Glomerular endothelial cell (primary cell): ENCODE measurements at regions not wholly inside any gene's neighbourhood (a gene's known extent, or its start where the extent isn't known, plus 50 kb on each side); places are given as distances from the start of the nearest gene placed in this dataset.

Experiments
- DNase-seq: peaks from one replicate; pipeline ENCODE4 v3.0.0-alpha.2; 2011; ENCODE audit warnings: low read depth, low spot score; ENCODE audit errors: extremely low read depth

DNA sequence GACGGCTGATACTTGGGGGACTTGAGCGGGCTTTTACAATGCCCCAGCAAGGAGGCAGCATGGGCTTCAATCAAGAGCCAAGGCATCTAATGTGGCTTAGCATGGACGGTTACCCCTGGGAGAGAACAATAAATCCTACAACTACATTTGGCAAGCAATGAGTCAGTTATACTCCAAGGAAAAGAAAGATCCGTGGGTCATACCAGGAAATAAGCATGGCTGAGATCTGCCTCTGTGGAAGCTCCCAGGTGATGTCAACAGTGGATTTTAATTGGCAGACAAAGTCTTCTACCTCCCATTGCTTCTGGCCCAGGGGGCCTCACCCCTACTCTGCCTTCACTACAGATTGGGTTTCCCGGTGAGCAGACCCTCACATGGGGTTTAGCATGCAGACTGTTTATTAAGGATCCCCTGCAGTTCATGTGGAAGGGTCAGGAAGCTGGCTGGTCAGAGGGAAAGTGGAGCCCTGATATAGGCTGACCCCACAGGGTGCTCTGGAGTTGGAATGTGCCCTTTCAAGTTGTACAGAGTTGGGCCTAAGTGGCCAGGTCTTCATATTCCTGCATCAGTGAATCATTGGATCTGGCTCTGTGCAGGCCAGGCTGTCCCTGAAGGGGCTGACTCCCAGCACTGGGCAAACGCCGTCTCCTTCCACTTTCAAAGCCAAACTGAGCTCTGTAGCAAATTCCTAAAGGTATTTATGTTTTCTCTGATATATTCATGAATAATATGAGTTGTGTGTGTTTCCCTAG lies 91.3 kb upstream of the GGTLC1 start:
- DNase-seq, result no peak

DNA sequence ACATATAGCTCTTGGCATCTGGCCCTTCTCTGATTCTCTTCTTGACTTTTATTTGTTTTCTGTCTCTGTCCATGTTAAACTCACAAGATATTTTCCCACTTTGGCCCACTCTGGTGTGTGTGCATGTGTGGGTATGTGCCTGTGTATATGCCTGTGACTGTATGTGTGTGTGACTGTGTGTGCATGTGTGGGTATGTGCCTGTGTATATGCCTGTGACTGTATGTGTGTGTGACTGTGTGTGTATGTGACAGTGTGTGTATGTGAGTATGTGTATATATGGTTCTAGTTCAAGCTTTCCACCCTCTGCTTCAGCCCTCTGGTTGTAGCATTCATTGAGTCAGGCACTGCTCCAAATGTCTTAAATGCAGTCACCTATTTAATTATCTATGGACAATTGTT lies 88.6 kb upstream of the GGTLC1 start:
- DNase-seq, result no peak

DNA sequence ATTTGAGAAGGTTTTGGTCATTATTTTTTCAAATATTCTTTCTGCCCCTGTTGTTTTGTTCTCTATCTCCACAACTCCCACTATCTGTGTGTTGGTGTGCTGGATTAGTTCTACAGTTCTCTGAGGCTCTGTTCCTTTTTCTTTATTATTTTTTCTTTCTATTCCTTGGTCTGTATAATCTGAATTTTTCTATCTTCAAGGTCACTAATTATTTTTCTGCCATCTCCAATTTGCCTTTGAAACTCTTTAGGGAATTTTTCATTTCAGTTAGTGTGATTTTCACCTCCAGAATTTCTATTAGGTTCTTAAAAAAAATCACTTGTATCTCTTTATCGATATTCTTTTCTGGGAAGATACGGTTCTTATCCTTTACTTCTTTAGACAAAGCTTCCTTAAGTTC lies 82.1 kb upstream of the GGTLC1 start:
- DNase-seq, result no peak

DNA sequence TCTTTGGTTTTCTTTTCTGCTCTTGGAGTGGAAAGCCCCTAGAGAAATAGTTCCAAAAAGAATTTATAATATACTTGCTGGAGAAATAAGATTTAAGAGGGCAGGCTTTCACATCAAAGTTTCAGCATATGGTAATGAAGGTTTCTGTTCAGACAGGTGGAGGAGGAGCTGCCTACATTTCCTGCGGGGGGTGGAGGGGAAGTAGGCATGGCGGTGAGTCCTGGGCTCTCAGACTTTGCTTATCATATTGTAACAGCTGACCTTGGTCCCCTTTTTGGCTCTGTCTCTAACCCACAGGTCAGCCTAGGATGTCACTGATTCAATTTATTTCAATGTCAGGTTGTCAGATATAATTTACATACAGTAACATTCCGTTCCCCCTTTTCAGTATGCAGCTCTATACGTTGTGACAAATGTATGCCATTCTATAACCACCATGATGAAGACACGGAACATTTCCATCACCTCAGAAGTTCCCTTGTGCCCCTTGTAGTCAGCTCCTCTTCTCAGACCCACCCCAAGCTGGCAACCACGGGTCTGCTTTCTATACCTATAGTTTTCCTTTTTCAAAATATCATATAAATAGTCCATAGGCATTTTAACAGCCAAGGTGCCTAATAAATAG lies 77.6 kb upstream of the GGTLC1 start:
- no peak for DNase-seq

DNA sequence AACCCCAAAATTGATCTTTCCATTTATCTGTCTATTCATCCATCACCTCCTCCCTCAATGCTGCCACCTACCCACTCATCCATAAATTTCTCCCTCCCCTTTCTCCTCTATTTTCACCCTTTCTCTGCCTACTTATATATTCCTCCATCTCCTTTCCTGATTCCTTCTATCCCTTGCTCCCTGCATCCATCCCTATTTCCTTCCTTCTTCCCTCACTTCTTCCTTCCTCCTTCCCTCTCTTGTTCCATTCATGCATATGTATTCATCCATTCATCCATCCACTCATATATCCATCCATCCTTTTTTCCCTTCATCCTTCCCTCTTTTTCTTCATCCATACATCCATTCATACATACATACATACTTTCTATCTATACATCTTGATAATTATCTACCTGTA lies 76.3 kb upstream of the GGTLC1 start:
- no peak for DNase-seq

DNA sequence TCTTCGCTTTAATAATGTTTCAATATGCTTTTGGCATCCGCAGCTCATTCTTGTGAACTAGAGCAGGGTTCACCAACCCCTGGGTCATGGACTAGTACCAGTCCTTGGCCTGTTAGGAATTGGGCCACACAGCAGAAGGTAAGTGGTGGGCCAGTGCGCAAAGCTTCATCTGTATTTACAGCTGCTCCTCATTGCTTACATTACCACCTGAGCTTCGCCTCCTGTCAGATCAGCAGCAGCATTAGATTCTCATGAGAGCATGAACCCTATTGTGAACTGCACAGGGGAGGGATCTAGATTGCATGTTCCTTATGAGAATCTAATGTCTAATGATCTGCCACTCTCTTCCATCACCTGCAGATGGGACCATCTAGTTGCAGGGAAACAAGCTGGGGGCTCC lies 75.5 kb upstream of the GGTLC1 start:
- no peak for DNase-seq

DNA sequence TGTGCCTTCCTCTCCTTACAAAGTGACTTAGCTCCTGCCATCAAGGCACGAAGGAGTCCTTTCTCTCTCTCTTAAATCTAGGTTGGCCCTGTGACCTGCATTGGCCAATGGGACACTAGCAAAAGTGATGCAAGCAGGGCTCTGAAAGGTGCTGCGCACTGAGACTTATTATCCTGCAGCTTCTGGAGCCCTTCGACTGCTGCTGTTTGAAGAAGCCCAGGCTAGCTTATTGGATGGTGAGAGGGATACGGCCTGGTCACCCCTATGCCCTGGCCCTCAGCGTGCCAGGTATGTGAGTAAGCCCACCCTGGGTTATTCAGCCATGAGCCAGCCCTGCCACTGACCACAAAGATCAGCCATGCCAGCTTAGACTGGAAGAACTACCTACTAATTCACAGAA lies 74.5 kb upstream of the GGTLC1 start:
- DNase-seq, result no peak

DNA sequence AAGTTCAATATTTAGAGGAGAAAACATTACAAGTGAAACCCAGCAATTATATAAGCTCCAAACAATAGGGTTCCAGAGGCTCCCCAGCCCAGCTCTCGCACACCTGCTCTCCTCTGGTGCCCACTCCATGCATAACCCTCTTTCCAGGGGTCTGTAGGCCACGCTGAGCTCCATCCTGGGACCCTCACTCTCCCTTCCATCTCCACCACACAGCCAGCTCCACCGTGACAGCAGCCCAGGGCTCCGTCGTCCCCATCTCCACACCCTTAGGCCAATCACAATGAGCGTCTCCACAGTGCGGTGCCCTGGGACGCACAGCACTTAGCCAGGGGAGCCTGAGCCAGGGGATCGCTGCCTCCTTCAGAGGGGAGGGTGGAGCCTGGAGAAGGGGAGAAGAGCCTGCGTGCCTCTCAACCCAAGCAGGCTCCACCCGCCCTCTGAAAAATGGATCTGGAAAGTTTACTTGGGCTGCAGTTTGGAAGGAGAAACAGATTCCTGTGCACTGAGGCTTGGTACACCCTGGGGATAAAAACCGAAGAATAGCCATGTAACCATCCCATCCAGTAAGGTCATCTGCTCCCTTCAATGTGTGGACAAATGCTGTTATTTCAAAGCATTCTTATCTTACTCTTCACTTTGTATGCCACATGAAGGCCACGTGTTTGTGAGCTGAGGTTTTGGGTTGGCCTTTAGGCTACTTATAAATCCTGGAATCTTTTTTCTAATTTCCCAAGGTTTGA lies 72.4 kb upstream of the GGTLC1 start:
- DNase-seq, result no peak

DNA sequence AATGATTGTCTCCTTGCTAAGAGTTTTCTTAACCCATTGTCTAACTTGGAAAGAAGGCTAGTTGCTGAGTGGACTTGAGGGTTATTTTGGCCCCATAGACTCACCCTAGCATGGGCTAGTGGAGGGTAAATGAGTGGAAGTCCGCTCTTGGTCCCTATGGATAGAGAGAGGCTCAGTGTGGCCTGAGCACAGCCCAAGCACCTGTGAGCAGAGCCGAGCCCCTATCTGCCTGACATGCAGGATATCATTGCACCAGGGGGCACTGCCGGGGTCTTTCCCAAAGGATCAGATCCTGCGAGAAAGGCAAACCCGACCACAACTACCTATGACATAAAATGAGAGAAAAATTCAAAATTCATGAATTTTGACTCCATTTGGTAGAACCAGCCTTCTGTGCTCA lies 70.6 kb upstream of the GGTLC1 start:
- no peak for DNase-seq

DNA sequence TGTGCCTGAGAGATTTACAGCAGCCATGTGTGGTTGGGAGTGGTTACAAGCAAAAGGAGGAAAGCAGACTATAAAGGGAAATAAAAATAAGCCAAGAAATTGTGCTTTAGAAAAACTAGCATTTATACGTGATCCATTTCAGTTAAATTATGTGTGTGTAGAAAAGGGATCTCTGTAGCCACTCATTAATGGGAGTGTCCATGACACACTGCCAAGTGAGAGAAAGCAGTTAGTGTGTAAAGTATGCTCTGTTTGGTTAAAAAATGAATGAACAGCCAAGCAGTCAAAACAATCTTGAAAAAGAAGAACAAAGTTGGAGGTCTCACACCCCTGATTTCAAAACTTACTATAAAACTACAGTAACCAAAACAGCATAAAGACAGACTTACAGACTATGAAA lies 67.9 kb upstream of the GGTLC1 start:
- DNase-seq, result no peak

DNA sequence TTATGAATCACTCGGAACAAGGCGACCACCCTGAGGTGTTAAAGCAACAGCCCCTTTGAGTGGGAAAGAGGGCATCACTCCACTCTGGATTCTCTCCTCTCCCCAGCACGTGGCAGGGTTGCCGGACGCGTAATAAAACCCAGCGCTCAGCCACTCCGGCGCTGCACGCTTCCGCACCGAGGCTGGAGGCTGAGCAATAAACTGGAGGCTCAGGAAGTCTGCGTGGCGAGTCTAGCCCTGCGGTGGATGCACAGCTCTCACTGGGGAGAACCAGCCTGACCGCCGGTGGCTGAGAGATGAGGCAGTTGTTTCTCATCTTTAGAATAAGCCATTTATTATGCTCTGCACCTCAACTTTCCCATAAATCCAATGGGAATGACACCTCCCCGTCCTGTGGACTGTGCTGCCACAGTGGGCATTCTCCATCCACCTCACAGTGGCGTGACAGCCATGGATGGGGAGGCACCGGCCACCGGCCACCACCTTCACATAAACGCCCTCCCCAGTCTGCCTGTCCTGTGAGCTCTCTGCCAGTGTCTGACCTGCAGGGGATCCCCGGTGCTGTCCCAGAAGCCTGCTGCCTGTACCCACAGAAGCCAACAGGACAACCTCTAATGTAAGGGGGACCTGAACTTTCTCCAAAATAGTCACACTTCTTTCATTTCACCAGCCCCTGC lies 64.2 kb upstream of the GGTLC1 start:
- no peak for DNase-seq

DNA sequence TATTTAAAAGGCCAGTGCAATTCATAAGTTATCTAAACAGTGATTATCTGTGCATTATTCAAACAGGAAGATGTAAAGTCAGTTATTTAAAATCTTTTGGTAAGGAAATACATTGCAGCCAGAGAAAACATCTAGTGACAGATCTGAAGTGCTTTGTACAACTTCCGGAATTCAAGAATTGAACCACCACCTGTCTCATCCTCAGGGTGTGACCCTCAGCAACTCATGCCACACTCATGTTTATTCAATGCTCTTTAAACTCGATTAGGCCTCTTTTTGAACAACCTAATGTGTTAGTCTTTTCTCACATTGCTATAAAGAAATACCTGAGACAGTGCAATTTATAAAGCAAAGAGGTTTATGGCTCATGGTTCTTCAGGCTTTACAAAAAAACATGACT lies 62.6 kb upstream of the GGTLC1 start:
- no peak for DNase-seq

DNA sequence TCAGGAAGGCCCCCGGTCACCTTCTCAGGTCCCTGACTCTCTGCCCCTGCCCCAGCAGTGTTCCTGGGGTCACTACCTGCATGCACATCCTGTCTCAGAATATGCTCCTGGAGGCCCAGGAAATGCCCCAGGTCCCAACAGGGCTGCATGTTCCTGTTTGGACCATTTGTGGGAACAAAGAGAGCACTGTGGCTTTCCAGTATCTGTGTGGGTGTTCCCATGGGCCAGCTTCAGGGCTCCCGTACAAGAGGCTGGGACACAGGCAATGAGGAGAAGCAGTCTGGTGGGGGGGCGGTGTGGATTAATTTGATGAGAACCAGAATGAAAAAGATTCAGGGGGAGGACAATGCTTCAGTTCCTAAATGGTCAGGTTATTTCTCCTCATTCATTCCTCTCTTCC lies 61.5 kb upstream of the GGTLC1 start:
- no peak for DNase-seq

DNA sequence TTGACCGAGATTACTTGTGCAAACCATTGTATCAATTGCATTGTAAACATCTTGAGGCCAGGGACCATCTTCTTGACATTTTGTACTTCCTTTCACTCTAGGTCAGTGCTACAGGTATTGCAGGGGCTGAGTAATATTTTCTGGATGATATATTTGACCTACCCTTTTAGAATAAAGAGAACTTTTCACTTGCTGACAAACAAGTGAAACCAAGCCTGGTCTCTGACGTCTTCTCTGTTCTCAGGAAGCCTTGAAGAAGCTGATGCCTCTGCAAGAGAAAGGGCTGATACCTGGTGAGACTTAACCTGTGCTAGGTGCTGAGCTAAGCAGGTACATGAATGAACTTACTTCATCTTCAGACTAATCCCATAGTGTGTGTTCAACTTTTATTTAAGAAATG lies 60.5 kb upstream of the GGTLC1 start:
- DNase-seq, result no peak

DNA sequence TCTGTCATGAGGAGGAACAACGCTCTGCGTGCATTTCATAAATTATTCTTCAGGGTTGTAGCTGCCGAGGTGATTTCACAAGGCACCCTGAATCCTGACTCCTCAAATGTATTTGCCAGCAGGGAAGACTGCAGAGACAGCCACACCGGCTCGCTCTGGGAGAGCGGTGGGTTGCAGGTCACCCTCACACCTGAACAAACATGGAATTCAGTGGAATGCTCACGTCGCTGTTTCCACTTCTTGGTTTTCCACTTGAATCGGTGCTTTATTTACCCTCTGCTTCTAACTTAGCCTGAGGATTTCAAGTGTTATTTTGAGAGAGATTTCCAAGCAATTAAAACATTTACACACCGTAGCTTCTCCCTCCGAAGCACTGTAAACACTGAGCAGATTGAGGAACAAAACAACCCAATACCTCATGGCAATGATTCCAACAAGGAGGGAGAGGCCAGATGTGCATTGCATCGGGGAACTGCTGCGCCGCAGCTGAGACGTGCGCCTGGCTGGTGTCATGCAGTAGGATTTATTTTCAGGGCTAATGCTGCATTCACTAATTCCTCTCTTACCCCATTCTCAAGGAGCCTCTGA lies 59.5 kb upstream of the GGTLC1 start:
- DNase-seq, result no peak

DNA sequence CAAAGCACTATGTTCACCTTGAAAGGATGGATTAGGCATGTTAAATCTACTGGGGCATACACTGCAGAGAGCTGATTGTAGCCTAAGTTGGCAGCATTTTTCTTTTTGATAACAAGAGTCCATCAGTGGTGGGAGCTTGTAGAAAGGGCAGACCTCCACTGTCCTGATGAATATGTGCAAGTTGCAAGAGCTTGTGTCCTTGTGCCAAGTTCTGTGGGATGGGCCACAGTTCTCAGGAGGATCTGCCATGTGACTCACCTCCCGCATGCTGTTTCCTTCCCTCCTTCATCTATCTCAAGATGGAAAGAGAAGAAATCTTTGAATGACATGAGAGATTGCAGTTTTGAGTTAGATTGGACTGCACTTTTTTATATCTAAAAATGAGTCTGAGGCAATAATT lies 58.3 kb upstream of the GGTLC1 start:
- no peak for DNase-seq

DNA sequence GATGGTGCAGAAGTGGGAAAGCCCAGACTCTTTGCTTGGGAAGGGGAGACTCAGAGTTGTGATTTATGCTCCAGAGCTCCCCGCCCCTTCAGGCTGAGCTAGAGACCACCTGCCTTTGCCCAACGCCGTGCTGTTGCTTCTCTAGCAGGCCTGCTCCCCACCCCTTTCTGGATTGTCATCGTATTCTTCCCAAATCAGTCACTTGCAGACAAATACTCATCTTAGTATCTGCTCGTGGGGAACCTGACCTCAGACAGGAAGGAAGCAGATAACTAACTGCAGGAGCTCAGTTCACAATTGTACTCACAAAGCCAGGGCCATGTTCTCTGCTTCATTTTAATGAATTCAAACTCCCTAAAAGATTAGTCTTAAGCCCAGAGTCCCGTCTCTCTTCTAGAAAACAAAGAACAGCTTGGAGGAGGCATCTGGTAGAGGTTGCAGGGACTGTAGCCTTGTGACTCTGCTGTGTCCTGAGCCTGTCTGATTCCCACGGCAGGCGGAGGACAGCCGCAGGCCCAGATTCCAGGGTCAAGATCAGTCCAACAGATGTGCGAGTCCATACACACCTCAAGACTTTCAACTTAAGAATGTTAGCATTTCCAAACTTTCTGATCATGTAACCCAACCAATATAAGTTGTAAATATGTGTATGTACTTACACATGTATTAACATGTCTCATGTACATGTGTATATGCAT lies 57.2 kb upstream of the GGTLC1 start:
- DNase-seq, result no peak

DNA sequence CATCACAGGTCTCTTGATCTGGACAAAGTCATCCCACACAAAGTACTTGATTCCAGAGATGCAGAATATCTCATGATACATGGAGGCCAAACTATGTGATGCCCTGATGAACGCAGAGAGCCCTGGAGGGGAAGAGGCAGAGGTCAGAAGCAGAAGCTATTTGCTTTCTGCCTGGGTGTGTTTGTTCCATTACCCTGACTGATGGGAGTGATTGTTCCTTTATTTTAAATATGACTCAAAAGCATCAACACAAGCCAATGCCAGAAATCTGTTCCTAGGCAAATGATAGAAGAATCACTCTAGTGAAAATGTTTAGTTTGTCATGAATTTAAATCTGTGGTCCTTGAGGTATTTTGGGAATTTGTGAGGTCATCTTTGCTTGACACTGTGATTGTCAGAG lies 54.7 kb upstream of the GGTLC1 start:
- no peak for DNase-seq

DNA sequence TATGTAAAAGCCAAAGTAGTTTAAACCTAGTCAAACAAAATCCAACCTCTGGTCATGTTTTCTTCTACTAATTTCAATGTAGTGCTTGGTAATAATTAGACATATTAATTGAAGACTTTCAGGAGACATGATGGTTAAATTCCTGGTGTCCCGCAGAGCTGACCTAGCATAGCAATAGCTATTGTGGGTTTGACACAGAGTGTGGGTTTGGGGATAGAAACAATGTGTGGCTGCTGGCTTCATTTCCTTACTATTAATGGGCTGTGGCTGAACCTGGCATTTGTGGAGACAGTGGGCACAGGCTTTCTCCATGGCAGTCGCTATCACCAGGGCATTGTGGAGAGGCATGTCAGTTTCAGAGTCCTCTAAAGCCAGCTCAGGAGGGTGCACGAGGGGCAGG lies 54.1 kb upstream of the GGTLC1 start:
- DNase-seq, result no peak

DNA sequence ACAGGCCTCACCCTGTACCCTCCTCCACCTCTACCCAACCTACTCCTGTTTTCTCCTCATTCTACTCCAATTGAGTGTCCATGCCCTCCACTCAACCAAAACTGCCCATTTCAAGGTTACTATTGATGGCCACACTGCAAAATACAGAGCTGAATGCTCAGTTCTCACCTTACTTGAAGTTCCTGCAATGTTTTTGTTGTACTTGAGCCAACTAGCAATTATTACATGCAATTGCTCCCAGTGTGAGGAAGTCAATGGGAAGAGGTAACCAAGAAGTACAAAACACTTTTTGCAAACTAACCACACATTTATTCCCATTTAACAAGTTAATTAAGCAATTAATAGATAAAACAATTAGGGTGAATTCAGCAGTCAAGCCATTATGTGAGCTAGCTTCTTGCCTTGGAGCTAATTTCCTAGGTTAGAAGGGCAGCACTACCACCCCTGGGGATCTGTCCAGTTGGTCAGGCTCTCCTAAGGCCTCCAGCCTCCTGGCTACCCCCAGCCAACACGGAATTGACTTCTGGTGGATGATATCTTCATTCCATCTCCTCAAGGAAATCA lies 52.4 kb upstream of the GGTLC1 start:
- no peak for DNase-seq
